NT2/D1 (cell line): ENCODE measurements at regions not wholly inside any gene's neighbourhood (a gene's known extent, or its start where the extent isn't known, plus 50 kb on each side); places are given as distances from the start of the nearest gene placed in this dataset.

ENCODE experiments used
- DNase-seq: peaks from one replicate; pipeline ENCODE4 v3.0.0-alpha.2; 2011; ENCODE audit warnings: low read depth, low spot score
- H3K27me3 ChIP-seq: 2 replicates; pipeline ENCODE4 v1.6.0; 2011; ENCODE audit warnings: mild to moderate bottlenecking; ENCODE audit not compliant: insufficient read length, insufficient read depth
- H3K36me3 ChIP-seq: 2 replicates; pipeline ENCODE4 v1.6.1; 2011; ENCODE audit warnings: mild to moderate bottlenecking, low read length, mixed read lengths; ENCODE audit not compliant: insufficient read depth, insufficient read length
- H3K4me1 ChIP-seq: 2 replicates; pipeline ENCODE4 v1.5.1; 2011; ENCODE audit not compliant: insufficient read depth, insufficient read length
- H3K4me3 ChIP-seq: 2 replicates; pipeline ENCODE4 v1.5.1; 2011; ENCODE audit warnings: low read depth; ENCODE audit not compliant: insufficient read length
- H3K9ac ChIP-seq: 2 replicates; pipeline ENCODE4 v1.6.0; 2011; ENCODE audit warnings: low read depth; ENCODE audit not compliant: insufficient read length
- H3K9me3 ChIP-seq: 2 replicates; pipeline ENCODE4 v1.5.1; 2011; ENCODE audit warnings: mild to moderate bottlenecking, low read length; ENCODE audit not compliant: insufficient read depth
- SUZ12 ChIP-seq: IDR thresholded peaks from 2 replicates; pipeline ENCODE4 v1.6.1; 2011; ENCODE audit not compliant: insufficient read length, insufficient read depth; ENCODE audit errors: extremely low read depth
- YY1 ChIP-seq: IDR thresholded peaks from 2 replicates; pipeline ENCODE4 v1.6.1; 2011; ENCODE audit not compliant: insufficient read length, insufficient read depth
- ZNF274 ChIP-seq: IDR thresholded peaks from 2 replicates; pipeline ENCODE4 v1.6.1; 2011; ENCODE audit warnings: mild to moderate bottlenecking, low read depth, low read length

DNA sequence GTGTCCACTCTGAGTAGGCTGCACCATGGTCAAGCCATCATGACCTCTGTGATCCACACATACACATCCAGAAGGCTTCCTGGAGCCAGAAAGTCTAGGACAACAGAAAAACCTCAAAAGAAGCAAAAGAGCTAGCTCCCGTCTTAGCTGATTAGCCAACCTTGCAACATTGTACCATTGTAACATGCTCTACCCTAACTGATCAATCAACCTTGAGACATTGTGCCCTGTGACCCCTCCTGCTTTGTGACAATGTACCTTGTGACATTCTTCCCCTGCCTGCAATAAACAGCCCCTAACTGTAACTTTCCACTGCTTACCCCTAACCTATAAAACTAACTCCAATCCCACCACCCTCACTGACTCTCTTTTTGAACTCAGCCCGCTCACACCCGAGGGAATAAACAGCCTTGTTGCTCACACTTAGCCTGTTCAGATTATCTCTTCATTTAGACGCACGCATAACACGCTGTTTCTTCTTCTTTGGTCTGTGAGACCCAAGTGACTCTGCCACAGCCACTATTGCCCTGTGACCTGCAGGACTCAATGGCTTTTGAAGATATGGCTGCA, 1104.6 kb downstream of the OTOL1 start:
- Histone ChIP-seq H3K4me3 (no peak overlapping the region), H3K9me3 (peaks cover 25% of the 10 kb centered on the region), H3K36me3 (no peaks in the 10 kb centered on the region), H3K9ac (no peak overlapping the region), H3K27me3 (no peaks in the 10 kb centered on the region), H3K4me1 (no peaks in the 10 kb centered on the region)
- no peak for TF ChIP-seq ZNF274
- no peak for TF ChIP-seq SUZ12
- TF ChIP-seq YY1: no peak
- no peak for DNase-seq

- Histone ChIP-seq H3K4me1 (no peaks in the 10 kb centered on the region), H3K4me3 (no peak overlapping the region), H3K9ac (no peak overlapping the region), H3K36me3 (no peaks in the 10 kb centered on the region), H3K9me3 (peaks cover 35% of the 10 kb centered on the region), H3K27me3 (no peaks in the 10 kb centered on the region)
- TF ChIP-seq ZNF274 (no peak), SUZ12 (no peak), YY1 (no peak)
- no peak for DNase-seq
Measured at GRCh38 chr3:162602619-162603018, 1106.0 kb downstream of the OTOL1 start.

DNA sequence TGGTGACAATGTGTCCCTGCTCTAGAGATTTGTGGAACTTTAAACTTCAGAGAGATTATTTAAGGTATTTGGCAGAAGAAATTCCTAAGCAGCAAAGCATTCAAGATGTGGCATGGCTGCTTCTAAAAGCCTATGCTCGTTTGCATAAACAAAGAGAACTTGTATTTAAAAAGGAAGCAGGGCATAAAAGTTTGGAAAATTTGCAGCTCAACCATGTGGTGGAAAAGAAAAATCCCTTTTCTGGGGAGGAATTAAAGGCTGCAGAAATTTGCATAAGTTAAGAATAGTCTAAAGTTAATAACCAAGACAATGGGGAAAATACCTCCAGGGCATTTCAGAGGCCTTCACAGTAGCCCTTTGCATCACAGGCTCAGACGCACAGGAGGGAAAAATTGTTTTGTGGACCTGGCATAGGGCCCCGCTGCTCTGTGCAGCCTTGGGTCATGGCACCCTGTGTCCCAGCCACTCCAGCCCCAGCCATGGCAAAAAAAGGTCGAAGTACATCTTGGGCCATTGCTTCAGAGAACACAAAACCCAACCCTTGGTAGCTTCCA, 1109.1 kb downstream of the OTOL1 start:
- Histone ChIP-seq H3K4me1 (no peaks in the 10 kb centered on the region), H3K9ac (no peak overlapping the region), H3K36me3 (no peaks in the 10 kb centered on the region), H3K27me3 (no peaks in the 10 kb centered on the region), H3K4me3 (no peak overlapping the region), H3K9me3 (peaks cover 39% of the 10 kb centered on the region)
- TF ChIP-seq SUZ12: no peak
- no peak for TF ChIP-seq ZNF274
- no peak for TF ChIP-seq YY1
- no peak for DNase-seq

DNA sequence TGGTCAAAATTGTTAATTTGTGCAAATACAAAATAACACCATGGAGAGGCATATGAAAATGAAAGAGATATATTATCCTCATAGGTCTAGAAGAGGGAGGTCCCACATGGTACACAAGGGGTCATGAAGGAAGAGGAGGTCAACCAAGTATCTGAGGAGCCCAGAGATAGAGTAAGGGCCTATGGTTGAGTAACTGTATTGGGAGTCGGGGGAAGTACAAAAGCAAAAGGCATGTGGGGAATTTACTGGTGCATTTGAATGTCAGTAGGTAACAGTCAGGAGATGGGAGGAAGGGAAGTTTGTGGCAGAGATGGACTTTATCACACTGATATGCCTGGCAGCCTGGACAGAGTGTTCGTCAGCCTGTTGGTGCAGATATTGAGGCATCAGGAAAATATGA, 1113.7 kb downstream of the OTOL1 start:
- Histone ChIP-seq H3K4me3 (no peak overlapping the region), H3K9ac (no peak overlapping the region), H3K4me1 (no peaks in the 10 kb centered on the region), H3K9me3 (peaks cover 35% of the 10 kb centered on the region), H3K36me3 (no peaks in the 10 kb centered on the region), H3K27me3 (no peaks in the 10 kb centered on the region)
- TF ChIP-seq SUZ12: no peak
- TF ChIP-seq YY1: no peak
- no peak for TF ChIP-seq ZNF274
- DNase-seq: peak; percentile 47

- Histone ChIP-seq H3K9ac (no peak overlapping the region), H3K36me3 (no peaks in the 10 kb centered on the region), H3K4me1 (no peaks in the 10 kb centered on the region), H3K9me3 (peaks cover 17% of the 10 kb centered on the region), H3K4me3 (no peak overlapping the region), H3K27me3 (no peaks in the 10 kb centered on the region)
- no peak for DNase-seq
- no peak for TF ChIP-seq SUZ12
- no peak for TF ChIP-seq YY1
- TF ChIP-seq ZNF274: no peak
Measured at GRCh38 chr3:162612991-162613390, 1116.4 kb downstream of the OTOL1 start.

GRCh38 chr3:162626172-162626571, 1129.6 kb downstream of the OTOL1 start:
- TF ChIP-seq ZNF274 (no peak), SUZ12 (no peak), YY1 (no peak)
- H3K27me3 ChIP-seq: no peaks in the 10 kb centered on the region
- H3K4me3 ChIP-seq: no peak overlapping the region
- no peak for DNase-seq
- H3K36me3 ChIP-seq: no peaks in the 10 kb centered on the region
- no peaks in the 10 kb centered on the region for H3K4me1 ChIP-seq
- H3K9me3 ChIP-seq: no peaks in the 10 kb centered on the region
- no peak overlapping the region for H3K9ac ChIP-seq

DNA sequence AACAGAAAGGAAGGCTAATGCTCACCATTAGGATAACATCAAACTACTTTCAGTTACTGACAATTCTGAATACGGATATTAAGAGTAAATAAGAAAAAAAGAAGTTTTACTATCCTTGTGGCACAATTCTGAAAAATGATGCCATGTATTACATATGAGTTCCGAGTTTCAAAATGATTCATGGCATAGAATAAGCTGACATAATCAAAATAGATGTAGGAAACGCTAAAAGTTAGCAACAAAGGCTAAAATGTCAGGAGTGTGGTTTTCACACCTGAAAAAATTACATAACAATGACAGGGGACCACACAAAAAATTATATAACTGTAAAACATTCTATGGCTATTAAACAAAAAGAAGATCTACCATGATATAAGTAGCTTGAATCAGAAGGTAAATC, 1131.9 kb downstream of the OTOL1 start:
- Histone ChIP-seq H3K9ac (no peak overlapping the region), H3K27me3 (no peaks in the 10 kb centered on the region), H3K36me3 (no peaks in the 10 kb centered on the region), H3K4me3 (no peak overlapping the region), H3K4me1 (no peaks in the 10 kb centered on the region), H3K9me3 (no peaks in the 10 kb centered on the region)
- TF ChIP-seq SUZ12 (no peak), ZNF274 (no peak), YY1 (no peak)
- no peak for DNase-seq
